Lower lobe of right lung (tissue), 2 donors: ENCODE measurements at regions not wholly inside any gene's neighbourhood (a gene's known extent, or its start where the extent isn't known, plus 50 kb on each side); places are given as distances from the start of the nearest gene placed in this dataset.

Experiments used
- ATAC-seq, 2 donors: fragments of 200-7000 bp; cut with Tn5 transposase; one replicate each; pipeline ENCODE4 v1.9.1; 2020 to 2022; ENCODE audit warnings: mild to moderate bottlenecking in 2 of 2, moderate library complexity in 2 of 2
- DNase-seq: peaks from one replicate; pipeline ENCODE4 v3.0.0-alpha.2; 2020
- H3K27ac ChIP-seq: fragments of 200-600 bp; one replicate; pipeline ENCODE4 v1.8.0; 2022
- H3K27me3 ChIP-seq: fragments of 200-600 bp; one replicate; pipeline ENCODE4 v1.8.0; 2022; ENCODE audit warnings: low read depth
- H3K36me3 ChIP-seq: fragments of 200-600 bp; one replicate; pipeline ENCODE4 v1.8.0; 2022; ENCODE audit warnings: mild to moderate bottlenecking
- H3K4me1 ChIP-seq: fragments of 200-600 bp; one replicate; pipeline ENCODE4 v1.8.0; 2022
- H3K4me3 ChIP-seq: fragments of 200-600 bp; one replicate; pipeline ENCODE4 v1.8.0; 2022; ENCODE audit warnings: mild to moderate bottlenecking
- H3K9me3 ChIP-seq: fragments of 200-600 bp; one replicate; pipeline ENCODE4 v1.8.0; 2022
- intact Hi-C: fragments of 100-400 bp; cut with DNase I; formaldehyde crosslinking; loops from one replicate; pipeline ENCODE4 v1.11.0; 2022
- TF ChIP-seq, protein P1 (sequence below): fragments of 200-600 bp; IDR thresholded peaks from one replicate; pipeline ENCODE4 v1.8.0; 2022; ENCODE audit warnings: antibody characterized with exemption, mild to moderate bottlenecking
- donor health status: DM: no; HTN: yes; CAD: no; lungs with severe emphysema.

DNA sequence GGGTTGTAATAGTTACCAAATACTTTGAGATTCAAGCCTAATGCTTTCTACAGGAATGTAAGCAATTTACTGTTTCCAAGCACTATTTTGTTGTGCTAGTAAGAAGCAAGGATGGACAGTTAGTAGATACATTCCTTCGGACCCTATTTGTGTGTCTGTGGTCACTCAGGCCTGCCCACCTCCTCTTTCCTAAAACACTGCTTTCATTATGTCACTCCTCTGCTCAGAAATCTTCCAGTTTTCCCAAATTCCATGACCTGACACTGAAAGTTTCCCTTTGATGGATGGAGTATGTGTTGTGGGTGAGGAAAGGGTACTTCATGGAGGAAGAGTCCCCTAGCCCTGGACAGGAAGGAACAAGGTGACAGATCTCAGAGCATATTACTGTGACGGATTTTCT lies 141.1 kb downstream of the DISP1 start:
- H3K27me3 ChIP-seq = no peaks in the 10 kb centered on the region
- H3K36me3 ChIP-seq = no peaks in the 10 kb centered on the region
- TF ChIP-seq, protein P1, sequence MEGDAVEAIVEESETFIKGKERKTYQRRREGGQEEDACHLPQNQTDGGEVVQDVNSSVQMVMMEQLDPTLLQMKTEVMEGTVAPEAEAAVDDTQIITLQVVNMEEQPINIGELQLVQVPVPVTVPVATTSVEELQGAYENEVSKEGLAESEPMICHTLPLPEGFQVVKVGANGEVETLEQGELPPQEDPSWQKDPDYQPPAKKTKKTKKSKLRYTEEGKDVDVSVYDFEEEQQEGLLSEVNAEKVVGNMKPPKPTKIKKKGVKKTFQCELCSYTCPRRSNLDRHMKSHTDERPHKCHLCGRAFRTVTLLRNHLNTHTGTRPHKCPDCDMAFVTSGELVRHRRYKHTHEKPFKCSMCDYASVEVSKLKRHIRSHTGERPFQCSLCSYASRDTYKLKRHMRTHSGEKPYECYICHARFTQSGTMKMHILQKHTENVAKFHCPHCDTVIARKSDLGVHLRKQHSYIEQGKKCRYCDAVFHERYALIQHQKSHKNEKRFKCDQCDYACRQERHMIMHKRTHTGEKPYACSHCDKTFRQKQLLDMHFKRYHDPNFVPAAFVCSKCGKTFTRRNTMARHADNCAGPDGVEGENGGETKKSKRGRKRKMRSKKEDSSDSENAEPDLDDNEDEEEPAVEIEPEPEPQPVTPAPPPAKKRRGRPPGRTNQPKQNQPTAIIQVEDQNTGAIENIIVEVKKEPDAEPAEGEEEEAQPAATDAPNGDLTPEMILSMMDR = no peak
- DNase-seq = no peak
- H3K27ac ChIP-seq = no peak overlapping the region
- no peak overlapping the region for H3K4me3 ChIP-seq
- intact Hi-C loops = no loop called here
- no peaks in the 10 kb centered on the region for H3K9me3 ChIP-seq
- ATAC-seq = no peak
- H3K4me1 ChIP-seq = peaks cover 9% of the 10 kb centered on the region

DNA sequence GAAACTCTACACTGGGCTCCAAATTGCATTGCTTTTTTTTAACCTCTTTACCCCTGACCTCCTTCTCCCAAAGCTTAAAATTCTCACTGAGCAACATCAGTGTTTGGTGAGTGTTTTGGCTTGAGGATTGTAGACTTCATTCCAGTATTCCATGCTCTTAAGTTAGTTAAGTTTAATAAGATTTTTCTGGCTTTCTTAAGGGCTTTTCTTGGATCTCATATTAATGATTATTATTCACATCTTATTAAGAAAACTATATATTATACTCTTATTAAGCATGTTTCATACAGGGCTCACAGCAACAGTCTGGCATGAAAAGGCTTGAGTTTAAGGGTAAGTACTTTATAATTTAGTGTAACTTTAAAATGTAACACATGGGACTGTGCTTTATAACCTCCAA lies 141.8 kb downstream of the DISP1 start:
- no peak for DNase-seq
- H3K27me3 ChIP-seq = no peaks in the 10 kb centered on the region
- peaks cover 9% of the 10 kb centered on the region for H3K4me1 ChIP-seq
- TF ChIP-seq, protein P1 = no peak
- H3K36me3 ChIP-seq = no peaks in the 10 kb centered on the region
- H3K27ac ChIP-seq = no peak overlapping the region
- no peak for ATAC-seq
- no peaks in the 10 kb centered on the region for H3K9me3 ChIP-seq
- no peak overlapping the region for H3K4me3 ChIP-seq
- intact Hi-C loops = no loop called here

DNA sequence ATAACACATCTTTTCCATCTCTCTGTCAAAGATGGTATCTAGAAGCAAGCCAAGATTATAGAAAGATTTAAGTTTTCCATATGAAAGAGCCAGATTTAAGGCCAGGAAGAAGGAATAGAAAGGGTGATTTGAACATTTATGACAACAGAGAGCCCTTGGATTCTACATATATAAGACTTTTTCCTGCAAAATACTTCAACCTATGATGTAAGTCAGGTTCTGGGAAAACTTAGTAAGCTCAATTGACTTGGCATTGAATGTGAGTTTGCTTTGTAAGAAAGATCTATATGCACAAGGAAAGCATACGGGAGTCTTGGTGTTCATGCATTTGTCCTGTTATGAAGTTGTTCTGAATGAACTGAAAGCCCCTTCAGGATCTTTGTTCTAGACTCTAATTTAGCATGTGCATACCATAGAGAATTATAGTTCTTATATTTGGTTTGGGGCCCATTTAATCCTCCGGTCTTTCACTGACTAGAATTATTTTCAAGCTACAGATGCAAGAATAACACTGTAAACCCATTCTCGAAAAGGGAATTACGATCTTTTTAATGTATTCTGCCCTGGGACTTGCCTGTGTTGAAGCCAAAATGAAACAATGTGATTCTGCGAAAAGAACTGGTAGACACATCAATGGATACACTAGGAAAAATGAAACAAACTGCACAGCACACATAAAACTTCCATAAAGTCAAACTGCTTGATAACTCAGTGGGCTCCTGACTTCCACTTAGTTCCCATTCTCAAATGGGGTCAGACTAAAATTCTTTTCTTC lies 152.8 kb downstream of the DISP1 start:
- no peak for ATAC-seq
- TF ChIP-seq, protein P1 = no peak

DNA sequence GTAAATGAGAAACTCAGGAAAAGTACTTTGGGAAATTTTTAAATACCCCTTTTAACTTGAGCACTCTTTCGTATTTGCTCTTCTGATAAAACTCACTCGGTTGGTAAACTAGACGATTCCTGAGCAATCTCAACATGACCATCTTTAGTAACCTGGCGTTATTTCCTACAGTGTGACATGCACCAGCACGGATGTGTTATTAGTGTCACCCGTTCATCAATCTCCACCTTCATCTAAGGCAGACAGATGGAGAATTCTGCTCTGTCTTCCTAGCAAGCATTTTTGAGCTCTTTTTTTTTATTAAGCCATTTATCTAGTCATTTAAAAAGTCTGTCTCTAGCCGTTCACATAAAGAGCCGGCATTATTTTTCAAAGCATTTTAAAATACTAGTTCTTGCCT lies 155.2 kb downstream of the DISP1 start:
- no peak for DNase-seq
- intact Hi-C loops = no loop called here
- Histone ChIP-seq H3K4me3 (no peak overlapping the region), H3K9me3 (no peaks in the 10 kb centered on the region), H3K27ac (no peak overlapping the region), H3K4me1 (peaks cover 3% of the 10 kb centered on the region), H3K27me3 (no peaks in the 10 kb centered on the region), H3K36me3 (no peaks in the 10 kb centered on the region)
- TF ChIP-seq, protein P1 = no peak
- no peak for ATAC-seq

More for the DNA sequence above, 152.8 kb downstream of the DISP1 start:
- no peaks in the 10 kb centered on the region for H3K27me3 ChIP-seq
- no peaks in the 10 kb centered on the region for H3K4me1 ChIP-seq
- no peak for DNase-seq
- intact Hi-C loops = no loop called here
- no peaks in the 10 kb centered on the region for H3K36me3 ChIP-seq
- no peak overlapping the region for H3K4me3 ChIP-seq
- H3K27ac ChIP-seq = no peak overlapping the region
- H3K9me3 ChIP-seq = no peaks in the 10 kb centered on the region

- H3K27me3 ChIP-seq = no peaks in the 10 kb centered on the region
- intact Hi-C loops = no loop called here
- H3K4me3 ChIP-seq = no peak overlapping the region
- no peak overlapping the region for H3K27ac ChIP-seq
- DNase-seq (no peak), ATAC-seq (no peak)
- no peaks in the 10 kb centered on the region for H3K9me3 ChIP-seq
- no peaks in the 10 kb centered on the region for H3K36me3 ChIP-seq
- H3K4me1 ChIP-seq = peaks cover 9% of the 10 kb centered on the region
- TF ChIP-seq, protein P1 = no peak
Measured at GRCh38 chr1:222970711-222971110, 155.9 kb downstream of the DISP1 start.
